NCI-H2029 treated with DMSO at 0.1 percent for 48 hours (cell line): ENCODE measurements at regions not wholly inside any gene's neighbourhood (a gene's known extent, or its start where the extent isn't known, plus 50 kb on each side); places are given as distances from the start of the nearest gene placed in this dataset.

ENCODE experiments used
- DNase-seq: peaks from one replicate; lab custom pipeline; 2025; lab: John Stamatoyannopoulos, UW

DNA sequence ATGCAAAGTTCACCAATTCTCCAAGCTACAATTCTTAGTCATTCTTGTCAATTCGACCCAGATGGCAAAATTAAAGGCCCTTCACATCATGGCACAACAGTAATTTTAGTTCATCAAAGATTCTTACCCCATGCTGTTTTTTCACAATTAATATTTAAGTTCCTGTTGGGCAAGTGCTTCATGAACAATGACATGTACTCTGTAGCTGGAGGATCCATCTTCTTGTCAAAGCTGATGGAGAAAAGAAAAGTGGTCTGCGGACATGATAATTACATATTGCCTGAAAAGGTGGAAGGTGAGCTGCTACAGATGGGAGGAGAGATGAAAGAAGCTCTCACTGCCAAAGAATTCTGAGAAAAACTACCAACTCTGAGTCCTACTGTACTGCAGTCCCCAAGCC is 1370.3 kb upstream of the SLC10A2 start:
- DNase-seq: no peak

- DNase-seq: no peak
Observed at GRCh38 chr13:104431895-104432294, 1365.7 kb upstream of the SLC10A2 start.

DNA sequence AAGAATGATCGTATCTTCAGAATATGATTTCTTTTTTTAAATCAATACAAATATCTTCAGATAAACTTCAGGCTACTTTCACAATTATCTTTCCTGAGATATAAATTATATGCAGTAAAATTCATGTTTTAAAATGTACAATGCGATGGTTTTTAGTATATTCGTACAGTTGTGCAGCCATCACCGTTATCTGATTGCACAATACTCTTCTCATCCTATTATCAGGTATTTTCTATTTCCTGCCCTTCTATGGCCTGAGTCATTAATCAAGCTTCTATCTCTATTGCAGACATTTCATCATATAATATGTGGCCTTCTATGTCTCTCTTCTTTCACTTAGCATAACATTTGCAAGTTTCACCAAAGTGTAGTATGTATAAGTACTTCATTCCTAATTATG is 1360.2 kb upstream of the SLC10A2 start:
- DNase-seq: no peak

- no peak for DNase-seq
Observed at GRCh38 chr13:104422668-104423067, 1356.5 kb upstream of the SLC10A2 start.

DNA sequence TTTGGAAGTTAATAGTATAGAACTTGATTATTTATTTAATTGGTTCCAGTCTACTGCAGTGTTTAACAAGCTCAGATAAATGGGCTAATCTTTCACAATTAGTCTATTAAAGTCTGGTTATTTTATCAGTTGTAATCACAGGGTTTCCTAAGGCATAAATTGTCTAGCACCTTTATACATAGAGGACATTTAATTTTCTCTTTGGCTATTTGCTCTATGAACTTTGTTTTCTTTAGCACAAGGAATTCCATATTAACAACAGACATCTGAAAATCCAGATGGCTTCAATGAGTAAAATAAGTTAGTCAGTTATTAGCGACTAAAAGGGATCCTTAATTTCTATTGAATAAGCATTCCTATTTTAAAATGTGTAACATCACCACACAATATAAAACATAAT is 1350.8 kb upstream of the SLC10A2 start:
- no peak for DNase-seq

GRCh38 chr13:104414771-104415170 is 1348.6 kb upstream of the SLC10A2 start:
- DNase-seq: no peak

DNA sequence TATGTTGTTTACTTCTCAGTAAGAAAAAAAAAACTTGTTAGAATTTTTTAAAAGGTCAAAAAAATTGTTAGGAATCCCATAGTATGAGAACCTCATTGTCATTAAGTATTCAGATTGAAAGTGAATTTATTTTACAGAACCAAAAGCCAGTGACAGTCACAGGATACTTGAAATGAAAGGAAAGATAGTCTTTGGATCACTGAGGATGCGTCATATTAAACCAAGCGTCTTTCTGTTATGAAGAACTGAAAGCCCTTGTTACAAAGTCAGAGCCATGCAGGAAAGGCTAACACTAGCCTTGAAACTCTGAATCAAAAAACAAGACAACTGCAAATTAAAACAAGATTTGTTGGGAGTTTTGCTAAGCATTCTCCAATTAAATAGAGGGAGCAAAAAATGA is 1348.0 kb upstream of the SLC10A2 start:
- no peak for DNase-seq

DNA sequence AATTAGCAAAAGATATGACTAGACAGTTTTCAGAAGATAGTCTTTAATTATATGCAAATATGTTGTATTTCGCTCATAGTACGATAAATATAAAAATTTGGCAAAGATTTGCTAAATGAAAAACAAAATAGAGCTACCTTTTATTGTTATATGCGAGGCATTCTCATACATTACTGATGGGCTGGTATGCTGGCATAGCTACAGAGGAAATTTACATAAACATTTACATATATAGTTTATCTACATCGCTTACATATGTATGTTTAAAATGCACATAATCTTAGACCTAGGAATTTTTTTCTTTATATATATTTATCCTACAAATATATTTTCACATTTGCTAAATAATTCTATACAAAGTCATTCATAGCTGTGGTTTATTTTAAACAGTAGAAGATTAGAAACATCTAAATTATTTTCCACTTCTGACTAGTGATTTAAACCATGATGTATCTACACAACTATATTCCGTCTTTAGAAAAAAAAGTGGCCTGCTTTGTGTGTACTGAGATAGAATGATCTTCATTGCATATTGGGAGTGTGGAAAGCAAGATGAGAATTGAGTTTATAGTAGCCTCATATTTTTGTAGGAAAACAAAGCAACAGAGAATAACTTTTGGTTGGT is 1345.0 kb upstream of the SLC10A2 start:
- no peak for DNase-seq

DNA sequence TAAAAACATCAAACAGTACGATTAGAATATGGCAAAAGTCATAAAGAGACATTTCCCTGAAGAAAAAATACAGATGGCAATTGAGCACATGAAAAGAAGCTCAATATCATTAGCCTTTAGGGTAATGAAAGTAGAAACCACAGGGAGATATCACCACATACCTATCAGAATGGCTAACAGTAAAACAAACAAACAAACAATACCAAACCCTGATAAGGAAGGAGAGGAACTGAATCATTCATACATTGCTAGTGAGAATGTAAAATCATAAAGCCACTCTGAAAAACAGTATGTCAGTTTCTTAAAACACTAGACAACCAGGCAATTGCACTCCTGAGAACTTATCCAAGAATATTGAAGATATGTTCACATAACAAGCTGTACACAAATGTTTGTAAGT is 1342.5 kb upstream of the SLC10A2 start:
- no peak for DNase-seq

- no peak for DNase-seq
Observed at GRCh38 chr13:104404325-104404724, 1338.1 kb upstream of the SLC10A2 start.

GRCh38 chr13:104389691-104390090 is 1323.5 kb upstream of the SLC10A2 start:
- DNase-seq: no peak

DNA sequence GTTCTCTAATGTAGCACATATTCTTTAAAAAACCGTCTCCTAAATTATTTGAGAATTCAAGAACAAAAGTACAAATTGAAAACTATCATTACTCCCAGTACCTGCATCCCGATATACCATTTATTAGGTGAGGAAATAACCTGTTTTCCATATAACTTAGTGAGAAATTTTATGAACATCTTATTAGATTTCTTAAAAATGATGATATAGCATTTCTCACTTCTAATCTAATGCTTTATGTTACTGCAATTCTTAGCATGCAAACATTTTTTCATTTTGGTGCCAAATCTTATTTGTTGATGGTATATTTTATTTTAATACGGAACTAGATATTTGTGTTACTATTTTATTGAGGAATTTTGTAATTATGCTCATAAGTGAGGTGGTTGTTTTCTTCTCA is 1321.3 kb upstream of the SLC10A2 start:
- no peak for DNase-seq

GRCh38 chr13:104385404-104385803 is 1319.2 kb upstream of the SLC10A2 start:
- DNase-seq: no peak

- no peak for DNase-seq
Observed at GRCh38 chr13:104382951-104383350, 1316.7 kb upstream of the SLC10A2 start.

DNA sequence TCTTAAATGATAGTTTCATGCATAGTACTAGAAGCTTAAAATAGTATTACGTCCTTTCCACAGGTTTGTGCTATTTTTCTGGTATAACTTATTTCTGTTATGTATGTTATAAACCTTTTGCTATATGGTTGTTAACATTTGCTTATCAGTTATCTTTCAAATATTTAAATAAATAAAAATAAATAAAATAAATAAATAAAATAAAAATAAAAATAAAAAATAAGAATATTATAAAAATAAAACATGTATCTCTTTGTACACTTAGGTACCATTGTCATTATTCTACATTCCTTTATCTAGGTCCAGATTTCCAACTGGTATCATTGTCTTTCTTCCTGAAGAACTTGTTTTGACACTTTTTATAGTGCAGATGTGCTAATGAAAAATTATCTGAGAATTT is 1310.4 kb upstream of the SLC10A2 start:
- no peak for DNase-seq

- no peak for DNase-seq
Observed at GRCh38 chr13:104375614-104376013, 1309.4 kb upstream of the SLC10A2 start.

DNA sequence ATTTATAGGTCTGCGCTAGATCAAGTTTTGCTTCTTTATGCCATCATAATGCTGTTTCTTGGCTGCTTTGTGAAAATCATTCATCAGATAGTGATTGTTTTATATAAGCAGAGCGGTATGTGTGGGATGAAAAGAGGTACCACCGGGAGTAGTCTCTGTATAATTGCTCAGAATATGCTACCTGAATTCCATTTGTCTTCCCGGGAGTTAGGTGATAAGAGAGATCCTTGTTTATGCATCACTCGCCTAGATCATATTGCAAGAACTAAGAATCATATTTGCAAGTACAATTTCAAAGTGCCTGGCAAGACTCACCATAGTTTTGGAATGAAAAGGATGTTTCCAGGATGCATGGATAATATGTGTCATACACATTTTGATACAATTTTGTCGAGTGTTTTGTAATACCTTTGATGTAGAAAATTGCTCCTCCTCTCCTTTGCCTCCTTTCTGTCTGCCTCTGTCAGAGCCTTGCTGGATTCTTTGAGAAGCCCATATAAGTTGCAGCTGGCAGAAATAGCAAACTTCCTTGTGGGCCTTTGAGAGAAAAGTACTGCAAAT is 1306.0 kb upstream of the SLC10A2 start:
- DNase-seq: no peak

- DNase-seq: no peak
Observed at GRCh38 chr13:104365430-104365829, 1299.2 kb upstream of the SLC10A2 start.

DNA sequence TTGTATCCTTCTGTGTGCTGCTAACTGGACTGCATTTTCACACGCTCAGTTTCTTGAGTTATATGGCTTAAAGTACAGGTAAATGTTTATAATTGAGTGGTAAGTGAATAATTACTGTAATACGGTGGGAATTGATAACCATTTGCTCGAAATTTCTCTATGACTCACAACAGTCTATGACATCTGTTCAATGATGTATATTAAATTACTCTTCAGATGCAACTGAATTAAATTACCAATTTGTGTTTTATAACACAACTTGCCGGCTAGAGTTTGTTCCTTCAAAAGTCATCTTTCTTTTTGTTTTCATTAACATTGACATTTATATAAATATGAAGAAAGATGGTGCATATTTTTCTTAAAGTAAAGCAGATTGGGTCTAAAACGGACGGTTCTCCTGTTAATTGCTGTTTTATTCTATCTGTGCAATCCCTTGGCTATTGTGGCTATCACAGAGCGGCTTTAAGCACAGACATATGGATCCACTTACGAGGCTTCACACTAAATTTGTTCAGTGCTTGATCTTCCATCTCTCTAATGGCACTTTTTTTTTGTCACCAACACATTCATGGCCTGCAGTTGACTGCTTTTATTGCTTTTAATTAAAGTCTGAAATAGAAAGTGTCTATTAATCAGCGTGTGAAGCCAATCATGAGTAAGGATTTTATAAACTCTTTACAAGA is 1291.6 kb upstream of the SLC10A2 start:
- DNase-seq: no peak

DNA sequence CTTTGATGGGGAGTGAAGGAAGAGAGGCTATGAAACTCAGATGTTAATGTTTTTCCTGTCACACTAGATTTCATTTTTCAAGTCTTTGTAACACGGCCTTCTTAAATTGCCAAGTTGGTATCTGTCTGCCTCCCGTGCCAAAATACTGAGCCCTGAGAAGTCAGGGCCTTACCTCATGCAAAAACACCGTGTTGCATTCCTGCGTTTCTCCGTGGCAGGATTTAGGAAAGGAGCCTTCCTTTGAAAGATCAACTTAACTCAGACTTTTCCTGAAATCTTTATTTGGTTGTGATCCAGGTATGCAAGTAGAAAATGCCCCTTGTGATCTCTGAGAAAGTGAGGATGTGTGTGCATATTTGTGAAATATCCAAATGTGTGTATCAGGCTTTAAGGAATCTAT is 1291.0 kb upstream of the SLC10A2 start:
- no peak for DNase-seq

GRCh38 chr13:104355041-104355670 is 1288.9 kb upstream of the SLC10A2 start:
- DNase-seq: no peak

DNA sequence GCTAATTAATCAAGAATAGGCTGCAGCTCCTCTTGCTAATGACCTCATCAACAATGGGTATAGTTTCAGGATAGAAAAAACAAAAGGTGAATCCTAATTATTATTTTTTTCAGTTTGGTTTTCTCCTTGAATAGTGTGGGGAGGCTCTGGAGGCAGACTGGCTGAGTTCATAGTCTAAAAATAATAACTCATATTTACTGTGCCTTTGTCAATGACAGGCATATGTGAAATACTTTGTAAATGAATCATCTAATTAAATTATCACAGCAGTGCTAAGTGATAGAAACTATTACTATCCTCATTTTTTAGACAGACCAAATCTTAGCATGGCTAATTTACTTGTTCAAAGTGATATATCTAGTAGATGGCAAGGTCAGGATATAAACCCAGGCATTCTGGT is 1261.0 kb upstream of the SLC10A2 start:
- DNase-seq: no peak

DNA sequence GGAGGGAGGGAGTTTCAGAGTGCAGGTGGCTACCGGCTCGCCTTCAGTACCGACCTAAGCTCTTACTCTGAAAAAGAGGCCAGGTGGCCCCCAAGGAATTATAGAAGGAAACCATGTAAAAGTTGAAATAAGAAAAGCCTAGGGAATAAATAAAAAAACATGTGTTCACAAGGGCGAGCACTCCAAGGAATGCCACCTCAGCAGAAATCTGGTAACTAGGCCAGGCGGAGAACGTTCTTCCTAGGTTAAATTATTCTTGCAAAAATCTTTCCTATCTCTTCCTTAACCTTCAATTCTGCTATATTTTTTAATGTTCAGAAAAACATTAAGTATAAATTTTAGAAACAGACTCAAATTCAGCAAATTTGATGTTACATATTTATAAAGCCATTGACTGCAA is 1260.3 kb upstream of the SLC10A2 start:
- no peak for DNase-seq
